WTC11 (cell line): ENCODE measurements at regions not wholly inside any gene's neighbourhood (a gene's known extent, or its start where the extent isn't known, plus 50 kb on each side); places are given as distances from the start of the nearest gene placed in this dataset.

Source experiments
- ATAC-seq: fragments of 200-7000 bp; cut with Tn5 transposase; 2 replicates; pipeline ENCODE4 v1.10.0; 2021; ENCODE audit warnings: mild to moderate bottlenecking, moderate library complexity
- CTCF ChIA-PET: fragments of 300-600 bp; sonication (Branson Sonifier 250); formaldehyde crosslinking; loops from one replicate; lab custom pipeline; 2021; ENCODE audit warnings: antibody characterized with exemption; lab: Charles Lee
- POLR2A ChIA-PET: fragments of 350-600 bp; sonication (Branson Sonifier 250); formaldehyde crosslinking; loops from one replicate; lab custom pipeline; 2021; ENCODE audit warnings: antibody characterized with exemption; lab: Charles Lee
- DNase-seq: peaks from one replicate; pipeline ENCODE4 v3.0.0; 2021; ENCODE audit warnings: low spot score
- H3K27ac Mint-ChIP-seq: 2 replicates; pipeline ENCODE4 v1.8.0; 2021; ENCODE audit warnings: mixed read lengths
- H3K27me3 Mint-ChIP-seq: 2 replicates; pipeline ENCODE4 v1.8.0; 2021; ENCODE audit warnings: low read depth, mild to moderate bottlenecking, moderate library complexity, mixed read lengths
- H3K36me3 Mint-ChIP-seq: 2 replicates; pipeline ENCODE4 v1.8.0; 2021; ENCODE audit warnings: mixed read lengths
- H3K4me1 Mint-ChIP-seq: 2 replicates; pipeline ENCODE4 v1.8.0; 2022; ENCODE audit warnings: mixed read lengths
- H3K4me3 Mint-ChIP-seq: 2 replicates; pipeline ENCODE4 v1.8.0; 2021; ENCODE audit warnings: mild to moderate bottlenecking, moderate library complexity, mixed read lengths
- H3K9me3 Mint-ChIP-seq: 2 replicates; pipeline ENCODE4 v1.8.0; 2021; ENCODE audit warnings: mixed read lengths
- ATF2 ChIP-seq: sonication (generic); formaldehyde crosslinking; IDR thresholded peaks from 2 replicates; pipeline ENCODE4 v1.8.1; 2022; ENCODE audit warnings: low read depth, missing genetic modification reagents, borderline replicate concordance
- ELF4 ChIP-seq: sonication (generic); formaldehyde crosslinking; IDR thresholded peaks from 2 replicates; pipeline ENCODE4 v1.8.1; 2022; ENCODE audit warnings: low read depth, mild to moderate bottlenecking, moderate library complexity, missing genetic modification reagents
- FOXJ3 ChIP-seq: sonication (generic); formaldehyde crosslinking; IDR thresholded peaks from 2 replicates; pipeline ENCODE4 v1.9.0; 2021; ENCODE audit warnings: missing genetic modification reagents, mild to moderate bottlenecking, borderline replicate concordance
- JUN ChIP-seq: sonication (generic); formaldehyde crosslinking; IDR thresholded peaks from 2 replicates; pipeline ENCODE4 v1.8.0; 2023; ENCODE audit warnings: mild to moderate bottlenecking, missing genetic modification reagents
- MAX ChIP-seq: sonication (generic); formaldehyde crosslinking; IDR thresholded peaks from 2 replicates; pipeline ENCODE4 v1.8.0; 2022; ENCODE audit warnings: mild to moderate bottlenecking, missing genetic modification reagents
- NFATC4 ChIP-seq: fragments of 250-450 bp; sonication (Bioruptor Pico); IDR thresholded peaks from 2 replicates; pipeline ENCODE4 v1.9.0; 2021; ENCODE audit warnings: mild to moderate bottlenecking
- NR3C1 ChIP-seq: sonication (generic); formaldehyde crosslinking; conservative IDR thresholded peaks from 2 replicates; pipeline ENCODE4 v1.8.1; 2023; ENCODE audit warnings: low read depth, mild to moderate bottlenecking, missing genetic modification reagents
- OVOL2 ChIP-seq: fragments of 250-450 bp; sonication (Bioruptor Pico); IDR thresholded peaks from 2 replicates; pipeline ENCODE4 v1.9.0; 2021; ENCODE audit warnings: mild to moderate bottlenecking, borderline replicate concordance
- PRRX2 ChIP-seq: fragments of 250-450 bp; sonication (Bioruptor Pico); IDR thresholded peaks from 2 replicates; pipeline ENCODE4 v1.8.0; 2021; ENCODE audit warnings: mild to moderate bottlenecking
- RORB ChIP-seq: fragments of 250-450 bp; sonication (Bioruptor Pico); IDR thresholded peaks from 2 replicates; pipeline ENCODE4 v1.9.0; 2021; ENCODE audit warnings: mild to moderate bottlenecking
- STAT6 ChIP-seq: sonication (generic); formaldehyde crosslinking; conservative IDR thresholded peaks from 2 replicates; pipeline ENCODE4 v1.8.1; 2023; ENCODE audit warnings: mild to moderate bottlenecking, low read depth, missing genetic modification reagents, moderate library complexity
- TCF7 ChIP-seq: sonication (generic); formaldehyde crosslinking; IDR thresholded peaks from 2 replicates; pipeline ENCODE4 v1.8.0; 2022; ENCODE audit warnings: mild to moderate bottlenecking, low read depth, missing genetic modification reagents, moderate library complexity
- USF1 ChIP-seq: sonication (generic); formaldehyde crosslinking; IDR thresholded peaks from 2 replicates; pipeline ENCODE4 v1.8.0; 2022; ENCODE audit warnings: mild to moderate bottlenecking, missing genetic modification reagents
- USF2 ChIP-seq: sonication (generic); formaldehyde crosslinking; IDR thresholded peaks from 2 replicates; pipeline ENCODE4 v1.8.1; 2023; ENCODE audit warnings: mild to moderate bottlenecking, missing genetic modification reagents, moderate library complexity
- ZMAT4 ChIP-seq: fragments of 250-450 bp; sonication (Bioruptor Pico); IDR thresholded peaks from 2 replicates; pipeline ENCODE4 v1.9.0; 2021; ENCODE audit warnings: mild to moderate bottlenecking
- ZNF232 ChIP-seq: sonication (generic); formaldehyde crosslinking; IDR thresholded peaks from 2 replicates; pipeline ENCODE4 v1.8.0; 2022; ENCODE audit warnings: mild to moderate bottlenecking, missing genetic modification reagents
- ZNF396 ChIP-seq: fragments of 250-450 bp; sonication (Bioruptor Pico); IDR thresholded peaks from 2 replicates; pipeline ENCODE4 v1.8.0; 2021; ENCODE audit warnings: mild to moderate bottlenecking, moderate library complexity, borderline replicate concordance
- ZNF425 ChIP-seq: fragments of 250-450 bp; sonication (Bioruptor Pico); conservative IDR thresholded peaks from 2 replicates; pipeline ENCODE4 v1.9.0; 2021; ENCODE audit warnings: mild to moderate bottlenecking
- ZNF671 ChIP-seq: fragments of 250-450 bp; sonication (Bioruptor Pico); IDR thresholded peaks from 2 replicates; pipeline ENCODE4 v1.8.0; 2021; ENCODE audit warnings: mild to moderate bottlenecking
- ZSCAN18 ChIP-seq: fragments of 250-450 bp; sonication (Bioruptor Pico); IDR thresholded peaks from 2 replicates; pipeline ENCODE4 v2.1.2; 2022; ENCODE audit warnings: mild to moderate bottlenecking, moderate library complexity

- POLR2A ChIA-PET, result no interaction called here
These were observed 174.0 kb upstream of the NT5C1B start for GRCh38 chr2:18763338-18763737.

GRCh38 chr2:18762667-18763066 is 173.3 kb upstream of the NT5C1B start:
- POLR2A ChIA-PET, result no interaction called here
- H3K4me3 Mint-ChIP-seq, result no peak overlapping the region
- TF ChIP-seq ZNF396 (CRISPR knock-in tag), result no peak
- no peak for TF ChIP-seq TCF7 (CRISPR knock-in tag)
- no peak for TF ChIP-seq PRRX2 (CRISPR knock-in tag)
- TF ChIP-seq ZNF425, result no peak
- TF ChIP-seq NFATC4, result no peak
- no peak for TF ChIP-seq MAX (CRISPR knock-in tag)
- TF ChIP-seq ZSCAN18, result no peak
- TF ChIP-seq OVOL2 (CRISPR knock-in tag), result no peak
- TF ChIP-seq ELF4 (CRISPR knock-in tag), result no peak
- no peak for TF ChIP-seq RORB (CRISPR knock-in tag)
- TF ChIP-seq USF1 (CRISPR knock-in tag), result no peak
- TF ChIP-seq STAT6, result no peak
- no peak for TF ChIP-seq ZMAT4 (CRISPR knock-in tag)
- CTCF ChIA-PET, result no interaction called here
- H3K4me1 Mint-ChIP-seq, result no peaks in the 10 kb centered on the region
- ATAC-seq (no peak), DNase-seq (no peak)
- no peaks in the 10 kb centered on the region for H3K9me3 Mint-ChIP-seq
- no peaks in the 10 kb centered on the region for H3K36me3 Mint-ChIP-seq
- no peak overlapping the region for H3K27ac Mint-ChIP-seq
- H3K27me3 Mint-ChIP-seq, result peaks cover 4% of the 10 kb centered on the region; the same call in 1 of the 2 replicates

More at GRCh38 chr2:18763338-18763737, 174.0 kb upstream of the NT5C1B start:
- no peak for DNase-seq
- H3K27me3 Mint-ChIP-seq, result peaks cover 6% of the 10 kb centered on the region; the same call in 1 of the 2 replicates
- H3K4me1 Mint-ChIP-seq, result no peaks in the 10 kb centered on the region
- peaks cover 2% of the 10 kb centered on the region; the same call in 1 of the 2 replicates for H3K9me3 Mint-ChIP-seq
- H3K27ac Mint-ChIP-seq, result no peak overlapping the region
- H3K4me3 Mint-ChIP-seq, result no peak overlapping the region
- CTCF ChIA-PET, result no interaction called here
- TF ChIP-seq RORB (CRISPR knock-in tag) (no peak), FOXJ3 (CRISPR knock-in tag) (no peak), NR3C1 (CRISPR knock-in tag) (no peak), OVOL2 (CRISPR knock-in tag) (no peak)
- TF ChIP-seq, all 79 proteins: peak for 0
- ATAC-seq, result no peak
- H3K36me3 Mint-ChIP-seq, result no peaks in the 10 kb centered on the region

GRCh38 chr2:18754286-18754685 is 164.9 kb upstream of the NT5C1B start:
- ATAC-seq, result no peak
- no peak for DNase-seq
- POLR2A ChIA-PET, result no interaction called here
- CTCF ChIA-PET, result interaction anchor here (1.1 to 1.2 kb wide), 2 partner anchors 64 to 233 kb away, joined by 3 read pairs; no protein-coding TSS in a partner anchor
- Mint-ChIP-seq H3K4me1 (no peaks in the 10 kb centered on the region), H3K36me3 (no peaks in the 10 kb centered on the region), H3K9me3 (no peaks in the 10 kb centered on the region), H3K27ac (no peak overlapping the region), H3K27me3 (no peaks in the 10 kb centered on the region), H3K4me3 (no peak overlapping the region)
- TF ChIP-seq ZNF671 (CRISPR knock-in tag) (no peak), ZNF232 (CRISPR knock-in tag) (no peak), JUN (no peak), FOXJ3 (CRISPR knock-in tag) (no peak), ATF2 (no peak), USF2 (no peak)
